Gastroesophageal sphincter (tissue), 3 donors: ENCODE measurements at regions not wholly inside any gene's neighbourhood (a gene's known extent, or its start where the extent isn't known, plus 50 kb on each side); places are given as distances from the start of the nearest gene placed in this dataset.

Source experiments
- EP300 ChIP-seq: sonication (generic); formaldehyde crosslinking; IDR thresholded peaks from one replicate; pipeline ENCODE4 v1.6.1; 2017; ENCODE audit warnings: antibody characterized with exemption, mild to moderate bottlenecking
- POLR2A ChIP-seq, 2 donors: fragments of 450-650 bp; IDR thresholded peaks; one replicate each; pipeline ENCODE4 v1.6.1; 2017; ENCODE audit warnings: antibody characterized with exemption in 2 of 2, mild to moderate bottlenecking in 2 of 2, moderate library complexity in 1 of 2
- POLR2AphosphoS5 ChIP-seq: sonication (generic); formaldehyde crosslinking; IDR thresholded peaks from one replicate; pipeline ENCODE4 v1.6.1; 2017; ENCODE audit warnings: antibody characterized with exemption
- TF ChIP-seq, protein P1 (sequence below), 4 experiments: fragments of 200-600 bp in 2 of 4; fragments of 450-650 bp in 2 of 4; sonication (generic) in 1 of 4; IDR thresholded peaks; one replicate each; pipeline ENCODE4 v1.5.1; 2017 to 2019; ENCODE audit warnings: antibody characterized with exemption in 4 of 4, mild to moderate bottlenecking in 2 of 4, moderate library complexity in 2 of 4

DNA sequence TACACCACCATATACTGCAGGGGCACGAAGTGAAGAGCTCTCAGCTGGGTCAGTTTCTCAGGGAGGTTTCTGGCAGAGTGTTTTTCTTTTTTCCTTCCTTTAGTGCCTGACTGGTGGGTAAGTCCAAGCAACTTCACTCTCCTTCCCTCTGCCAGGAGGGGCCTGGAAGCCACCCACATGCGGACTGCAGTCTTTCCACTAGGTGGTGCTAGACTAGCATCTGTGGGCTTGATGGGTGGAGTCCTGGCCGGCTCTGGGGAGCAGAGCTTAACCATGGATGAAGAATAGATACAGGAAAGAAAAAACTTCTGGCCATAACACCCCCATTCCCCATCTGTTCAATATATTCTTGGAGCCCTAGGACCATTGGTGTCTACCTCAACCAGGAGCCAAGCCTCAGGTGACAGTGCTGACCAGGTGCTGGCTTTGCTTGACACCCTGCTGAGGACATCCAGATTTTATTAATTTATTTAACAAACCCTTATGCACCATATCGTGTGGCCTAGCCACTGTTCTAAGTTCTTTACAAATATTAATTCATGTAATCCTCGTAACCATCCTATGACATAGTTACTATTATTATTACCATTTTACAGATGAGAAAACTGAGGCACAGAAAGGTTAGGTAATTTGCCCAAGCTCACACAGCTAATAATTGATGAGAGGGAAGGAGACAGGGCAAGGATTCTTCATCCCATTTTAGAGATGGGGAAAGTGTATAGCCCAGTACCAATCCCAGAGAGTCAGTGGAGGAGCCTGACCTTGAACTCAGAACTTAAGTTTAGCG lies 126.7 kb upstream of the CSF3R start:
- no peak for TF ChIP-seq POLR2A (IDR thresholded peaks at IDR 0.05)
- TF ChIP-seq, protein P1, sequence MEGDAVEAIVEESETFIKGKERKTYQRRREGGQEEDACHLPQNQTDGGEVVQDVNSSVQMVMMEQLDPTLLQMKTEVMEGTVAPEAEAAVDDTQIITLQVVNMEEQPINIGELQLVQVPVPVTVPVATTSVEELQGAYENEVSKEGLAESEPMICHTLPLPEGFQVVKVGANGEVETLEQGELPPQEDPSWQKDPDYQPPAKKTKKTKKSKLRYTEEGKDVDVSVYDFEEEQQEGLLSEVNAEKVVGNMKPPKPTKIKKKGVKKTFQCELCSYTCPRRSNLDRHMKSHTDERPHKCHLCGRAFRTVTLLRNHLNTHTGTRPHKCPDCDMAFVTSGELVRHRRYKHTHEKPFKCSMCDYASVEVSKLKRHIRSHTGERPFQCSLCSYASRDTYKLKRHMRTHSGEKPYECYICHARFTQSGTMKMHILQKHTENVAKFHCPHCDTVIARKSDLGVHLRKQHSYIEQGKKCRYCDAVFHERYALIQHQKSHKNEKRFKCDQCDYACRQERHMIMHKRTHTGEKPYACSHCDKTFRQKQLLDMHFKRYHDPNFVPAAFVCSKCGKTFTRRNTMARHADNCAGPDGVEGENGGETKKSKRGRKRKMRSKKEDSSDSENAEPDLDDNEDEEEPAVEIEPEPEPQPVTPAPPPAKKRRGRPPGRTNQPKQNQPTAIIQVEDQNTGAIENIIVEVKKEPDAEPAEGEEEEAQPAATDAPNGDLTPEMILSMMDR (IDR thresholded peaks at IDR 0.05), result peak in 2 of 4 experiments; percentile 6 to 42
- TF ChIP-seq EP300, result no peak
- TF ChIP-seq POLR2AphosphoS5, result no peak
